Neural progenitor cell (in vitro differentiated cells): ENCODE measurements at regions not wholly inside any gene's neighbourhood (a gene's known extent, or its start where the extent isn't known, plus 50 kb on each side); places are given as distances from the start of the nearest gene placed in this dataset.

ENCODE experiments used
- EZH2 ChIP-seq: fragments of 200-600 bp; sonication (generic); IDR thresholded peaks from 2 replicates; pipeline ENCODE4 v1.6.1; 2017; ENCODE audit warnings: antibody characterized with exemption, mild to moderate bottlenecking, moderate library complexity
- EZH2phosphoT487 ChIP-seq: fragments of 200-600 bp; sonication (generic); IDR thresholded peaks from 2 replicates; pipeline ENCODE4 v1.6.1; 2017; ENCODE audit warnings: antibody characterized with exemption
- TF ChIP-seq, protein P1 (sequence below): fragments of 200-600 bp; sonication (generic); IDR thresholded peaks from 2 replicates; pipeline ENCODE4 v1.5.1; 2017; ENCODE audit warnings: antibody characterized with exemption, mild to moderate bottlenecking

DNA sequence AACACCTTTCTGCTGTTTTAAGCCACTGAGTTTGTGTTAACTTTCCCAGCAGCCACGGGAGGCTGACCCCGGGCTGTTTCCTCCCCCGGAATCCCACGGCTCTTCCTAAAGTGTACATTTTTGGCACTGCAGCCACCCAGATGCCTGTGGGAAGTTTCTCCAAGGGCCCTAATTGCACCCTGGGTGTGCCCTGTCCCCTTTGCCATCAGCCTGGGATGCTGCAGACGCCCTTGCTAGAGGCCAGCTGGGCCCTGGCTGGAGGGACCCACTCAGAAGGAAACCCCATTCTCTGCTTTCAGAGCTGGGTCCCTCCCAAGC, 883.3 kb downstream of the BRD1 start:
- TF ChIP-seq EZH2 (no peak), EZH2phosphoT487 (no peak)
- TF ChIP-seq, protein P1, sequence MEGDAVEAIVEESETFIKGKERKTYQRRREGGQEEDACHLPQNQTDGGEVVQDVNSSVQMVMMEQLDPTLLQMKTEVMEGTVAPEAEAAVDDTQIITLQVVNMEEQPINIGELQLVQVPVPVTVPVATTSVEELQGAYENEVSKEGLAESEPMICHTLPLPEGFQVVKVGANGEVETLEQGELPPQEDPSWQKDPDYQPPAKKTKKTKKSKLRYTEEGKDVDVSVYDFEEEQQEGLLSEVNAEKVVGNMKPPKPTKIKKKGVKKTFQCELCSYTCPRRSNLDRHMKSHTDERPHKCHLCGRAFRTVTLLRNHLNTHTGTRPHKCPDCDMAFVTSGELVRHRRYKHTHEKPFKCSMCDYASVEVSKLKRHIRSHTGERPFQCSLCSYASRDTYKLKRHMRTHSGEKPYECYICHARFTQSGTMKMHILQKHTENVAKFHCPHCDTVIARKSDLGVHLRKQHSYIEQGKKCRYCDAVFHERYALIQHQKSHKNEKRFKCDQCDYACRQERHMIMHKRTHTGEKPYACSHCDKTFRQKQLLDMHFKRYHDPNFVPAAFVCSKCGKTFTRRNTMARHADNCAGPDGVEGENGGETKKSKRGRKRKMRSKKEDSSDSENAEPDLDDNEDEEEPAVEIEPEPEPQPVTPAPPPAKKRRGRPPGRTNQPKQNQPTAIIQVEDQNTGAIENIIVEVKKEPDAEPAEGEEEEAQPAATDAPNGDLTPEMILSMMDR = no peak
